Erythroblast (primary cell): ENCODE measurements at regions not wholly inside any gene's neighbourhood (a gene's known extent, or its start where the extent isn't known, plus 50 kb on each side); places are given as distances from the start of the nearest gene placed in this dataset.

ENCODE experiments used
- GATA1 ChIP-seq: IDR thresholded peaks from 2 replicates; pipeline ENCODE4 v1.6.1; 2011; ENCODE audit warnings: low read depth, mild to moderate bottlenecking, control low read depth, low read length, moderate library complexity
- POLR2A ChIP-seq: IDR thresholded peaks from 2 replicates; pipeline ENCODE4 v1.6.1; 2011; ENCODE audit warnings: mild to moderate bottlenecking, low read length

DNA sequence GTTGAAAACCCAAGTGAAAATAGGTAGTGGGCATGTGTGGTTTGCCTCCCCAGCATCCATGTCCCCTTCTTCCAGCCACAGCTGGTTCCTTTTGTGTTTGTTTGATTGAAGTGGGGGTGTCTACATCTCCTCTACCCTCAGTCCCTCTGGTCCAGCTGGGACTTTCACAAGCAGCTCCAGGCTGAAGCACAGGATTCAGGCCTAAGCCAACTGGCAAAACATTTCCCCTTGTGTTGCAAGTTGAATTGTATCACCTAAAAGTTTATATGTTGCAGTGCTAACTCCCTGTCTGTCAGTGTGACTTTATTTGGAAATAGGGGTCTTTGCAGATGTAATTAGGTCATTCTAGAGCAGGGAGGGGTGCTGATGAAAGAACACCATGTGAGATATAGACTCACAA, 205.9 kb upstream of the ASIC2 start:
- TF ChIP-seq POLR2A: no peak
- TF ChIP-seq GATA1: no peak
